Tibial nerve (tissue), 3 donors: ENCODE measurements at regions not wholly inside any gene's neighbourhood (a gene's known extent, or its start where the extent isn't known, plus 50 kb on each side); places are given as distances from the start of the nearest gene placed in this dataset.

Source experiments
- POLR2A ChIP-seq, 2 donors: fragments of 450-650 bp; IDR thresholded peaks; one replicate each; pipeline ENCODE4 v1.6.1; 2017; ENCODE audit warnings: antibody characterized with exemption in 2 of 2, mild to moderate bottlenecking in 2 of 2, moderate library complexity in 2 of 2
- TF ChIP-seq, protein P1 (sequence below), 5 experiments: fragments of 200-600 bp in 3 of 5; fragments of 450-650 bp in 2 of 5; sonication (generic) in 3 of 5; IDR thresholded peaks; one replicate each; pipeline ENCODE4 v1.5.1; 2016 to 2019; ENCODE audit warnings: antibody characterized with exemption in 5 of 5, mild to moderate bottlenecking in 3 of 5, moderate library complexity in 2 of 5

- TF ChIP-seq POLR2A (IDR thresholded peaks at IDR 0.05): no peak
- TF ChIP-seq, protein P1, sequence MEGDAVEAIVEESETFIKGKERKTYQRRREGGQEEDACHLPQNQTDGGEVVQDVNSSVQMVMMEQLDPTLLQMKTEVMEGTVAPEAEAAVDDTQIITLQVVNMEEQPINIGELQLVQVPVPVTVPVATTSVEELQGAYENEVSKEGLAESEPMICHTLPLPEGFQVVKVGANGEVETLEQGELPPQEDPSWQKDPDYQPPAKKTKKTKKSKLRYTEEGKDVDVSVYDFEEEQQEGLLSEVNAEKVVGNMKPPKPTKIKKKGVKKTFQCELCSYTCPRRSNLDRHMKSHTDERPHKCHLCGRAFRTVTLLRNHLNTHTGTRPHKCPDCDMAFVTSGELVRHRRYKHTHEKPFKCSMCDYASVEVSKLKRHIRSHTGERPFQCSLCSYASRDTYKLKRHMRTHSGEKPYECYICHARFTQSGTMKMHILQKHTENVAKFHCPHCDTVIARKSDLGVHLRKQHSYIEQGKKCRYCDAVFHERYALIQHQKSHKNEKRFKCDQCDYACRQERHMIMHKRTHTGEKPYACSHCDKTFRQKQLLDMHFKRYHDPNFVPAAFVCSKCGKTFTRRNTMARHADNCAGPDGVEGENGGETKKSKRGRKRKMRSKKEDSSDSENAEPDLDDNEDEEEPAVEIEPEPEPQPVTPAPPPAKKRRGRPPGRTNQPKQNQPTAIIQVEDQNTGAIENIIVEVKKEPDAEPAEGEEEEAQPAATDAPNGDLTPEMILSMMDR (IDR thresholded peaks at IDR 0.05): no peak
Observed at GRCh38 chr2:109722026-109722425, 72.1 kb upstream of the RGPD5 start.
